HCT116 (cell line): ENCODE measurements at regions not wholly inside any gene's neighbourhood (a gene's known extent, or its start where the extent isn't known, plus 50 kb on each side); places are given as distances from the start of the nearest gene placed in this dataset.

ENCODE experiments used
- ATAC-seq: fragments of 200-7000 bp; cut with Tn5 transposase; 2 replicates; pipeline ENCODE4 v1.9.1; 2020; ENCODE audit warnings: mild to moderate bottlenecking, moderate library complexity
- BruUV-seq: library from RNA; stranded (reverse); fragments of 400-500 nt; replicated peaks from 2 replicates; lab custom pipeline; 2021; lab: Mats Ljungman, UMichigan
- CTCF ChIA-PET: fragments of 300-600 bp; sonication (Branson Sonifier 250); formaldehyde crosslinking; loops from one replicate; lab custom pipeline; 2021; ENCODE audit warnings: antibody characterized with exemption; lab: Charles Lee
- POLR2A ChIA-PET: fragments of 300-600, 350-600 bp; sonication (Branson Sonifier 250); formaldehyde crosslinking; loops from one replicate; lab custom pipeline; 2021; ENCODE audit warnings: antibody characterized with exemption; lab: Charles Lee
- RAD21 ChIA-PET, 2 experiments: fragments of 300-600 bp; sonication (Branson Sonifier 250); formaldehyde crosslinking; loops; one replicate each; lab custom pipeline; 2023; ENCODE audit warnings: low total read pairs in 2 of 2; ENCODE audit not compliant: uncharacterized antibody in 2 of 2, unreplicated experiment in 2 of 2, low non-redundant PET in 1 of 2; lab: Charles Lee
- DNase-seq: peaks from one replicate; pipeline ENCODE4 v3.0.0-alpha.2; 2010; ENCODE audit warnings: low read depth, low spot score
- H2AFZ ChIP-seq: fragments of 200-600 bp; shearing (Covaris generic), sonication (generic); 2 replicates; pipeline ENCODE4 v1.6.1; 2017; ENCODE audit warnings: low read depth, mixed run types, mixed read lengths, antibody characterized with exemption, low read length; ENCODE audit not compliant: poor library complexity, severe bottlenecking
- H3K27ac ChIP-seq: 2 replicates; pipeline ENCODE4 v1.5.1; 2012; ENCODE audit warnings: low read depth, low read length
- H3K27me3 ChIP-seq: fragments of 200-600 bp; sonication (generic); 2 replicates; pipeline ENCODE4 v1.6.1; 2016; ENCODE audit warnings: mixed run types, low read length, mixed read lengths; ENCODE audit not compliant: insufficient read depth
- H3K36me3 ChIP-seq, 2 experiments: fragments of 200-500 bp in 1 of 2; fragments of 200-600 bp in 1 of 2; sonication (Bioruptor generic) in 1 of 2; sonication (generic) in 1 of 2; 2 replicates each; pipeline versions ENCODE4 v1.5.1 to v1.6.1; 2014 to 2016; ENCODE audit warnings: low read length in 2 of 2, inconsistent platforms in 1 of 2, mixed read lengths in 1 of 2, mixed run types in 1 of 2; ENCODE audit not compliant: insufficient read depth in 2 of 2, control insufficient read depth in 1 of 2
- H3K4me1 ChIP-seq, 2 experiments: fragments of 200-600 bp in 1 of 2; sonication (generic) in 1 of 2; 2 replicates each; pipeline versions ENCODE4 v1.5.1 to v1.6.1; 2012 to 2017; ENCODE audit warnings: low read length in 2 of 2, inconsistent platforms in 1 of 2, mild to moderate bottlenecking in 1 of 2, mixed read lengths in 1 of 2, mixed run types in 1 of 2, moderate library complexity in 1 of 2; ENCODE audit not compliant: insufficient read depth in 2 of 2, control insufficient read depth in 1 of 2
- H3K4me2 ChIP-seq: fragments of 200-600 bp; sonication (generic); 2 replicates; pipeline ENCODE4 v1.6.1; 2017; ENCODE audit warnings: mixed run types, low read length, mixed read lengths
- H3K4me3 ChIP-seq, 2 experiments: fragments of 200-600 bp in 1 of 2; sonication (generic) in 1 of 2; replicated peaks in 1 of 2; 2 replicates each; pipeline ENCODE4 v1.5.1; 2011 to 2016; ENCODE audit warnings: low read length in 2 of 2, control low read depth in 1 of 2, low read depth in 1 of 2, mild to moderate bottlenecking in 1 of 2, mixed read lengths in 1 of 2, mixed run types in 1 of 2
- H3K79me2 ChIP-seq: fragments of 200-600 bp; sonication (generic); 2 replicates; pipeline ENCODE4 v1.6.1; 2017; ENCODE audit warnings: mild to moderate bottlenecking, mixed run types, low read length, moderate library complexity, mixed read lengths; ENCODE audit not compliant: insufficient read depth
- H3K9ac ChIP-seq: fragments of 200-600 bp; sonication (generic); 2 replicates; pipeline ENCODE4 v1.6.1; 2016; ENCODE audit warnings: low read length, mixed read lengths
- H3K9me2 ChIP-seq: fragments of 200-600 bp; sonication (generic), shearing (Covaris generic); 2 replicates; pipeline ENCODE4 v1.6.1; 2017; ENCODE audit warnings: mixed run types, mild to moderate bottlenecking, moderate library complexity; ENCODE audit not compliant: insufficient read depth
- H3K9me3 ChIP-seq, 2 experiments: fragments of 200-500 bp in 1 of 2; fragments of 200-600 bp in 1 of 2; sonication (Bioruptor generic) in 1 of 2; sonication (generic) in 1 of 2; 2 replicates each; pipeline ENCODE4 v1.6.1; 2014 to 2017; ENCODE audit warnings: low read length in 2 of 2, mixed read lengths in 2 of 2, inconsistent platforms in 1 of 2, low read depth in 1 of 2, mild to moderate bottlenecking in 1 of 2, mixed run types in 1 of 2, moderate library complexity in 1 of 2; ENCODE audit not compliant: control insufficient read depth in 1 of 2, insufficient read depth in 1 of 2
- H4K20me1 ChIP-seq: fragments of 200-600 bp; sonication (generic), shearing (Covaris generic); 2 replicates; pipeline ENCODE4 v1.6.1; 2017; ENCODE audit warnings: mixed run types, mild to moderate bottlenecking, moderate library complexity; ENCODE audit not compliant: insufficient read depth
- CEBPB ChIP-seq: IDR thresholded peaks from 2 replicates; pipeline ENCODE4 v1.6.1; 2012; ENCODE audit warnings: low read depth
- EGR1 ChIP-seq: IDR thresholded peaks from 2 replicates; pipeline ENCODE4 v1.6.1; 2012; ENCODE audit warnings: low read depth
- ELF1 ChIP-seq: IDR thresholded peaks from 2 replicates; pipeline ENCODE4 v1.6.1; 2012; ENCODE audit warnings: low read depth, borderline replicate concordance
- FOSL1 ChIP-seq: IDR thresholded peaks from 2 replicates; pipeline ENCODE4 v1.6.1; 2012; ENCODE audit warnings: low read depth
- JUND ChIP-seq: IDR thresholded peaks from 2 replicates; pipeline ENCODE4 v1.6.1; 2012
- POLR2AphosphoS5 ChIP-seq: IDR thresholded peaks from 2 replicates; pipeline ENCODE4 v1.6.1; 2011; ENCODE audit warnings: mild to moderate bottlenecking, low read depth, low read length, moderate library complexity
- RAD21 ChIP-seq: IDR thresholded peaks from 2 replicates; pipeline ENCODE4 v1.6.1; 2012; ENCODE audit warnings: low read depth, mild to moderate bottlenecking
- REST ChIP-seq: IDR thresholded peaks from 2 replicates; pipeline ENCODE4 v1.6.1; 2012; ENCODE audit warnings: low read depth
- SIN3A ChIP-seq: IDR thresholded peaks from 2 replicates; pipeline ENCODE4 v1.6.1; 2012; ENCODE audit warnings: low read depth
- SP1 ChIP-seq: IDR thresholded peaks from 2 replicates; pipeline ENCODE4 v1.6.1; 2012; ENCODE audit warnings: low read depth
- SRF ChIP-seq: IDR thresholded peaks from 2 replicates; pipeline ENCODE4 v1.6.1; 2012; ENCODE audit warnings: low read depth
- TCF7L2 ChIP-seq: IDR thresholded peaks from 2 replicates; pipeline ENCODE4 v1.7.0; 2011; ENCODE audit warnings: borderline replicate concordance, inconsistent platforms; ENCODE audit not compliant: insufficient read depth, insufficient read length; ENCODE audit errors: extremely low read depth
- YY1 ChIP-seq: IDR thresholded peaks from 2 replicates; pipeline ENCODE4 v1.6.1; 2011; ENCODE audit warnings: low read length, low read depth, moderate library complexity, mild to moderate bottlenecking; ENCODE audit not compliant: insufficient replicate concordance; ENCODE audit errors: extremely low read depth
- ZBTB33 ChIP-seq: IDR thresholded peaks from 2 replicates; pipeline ENCODE4 v1.6.1; 2011; ENCODE audit warnings: mild to moderate bottlenecking, low read length, moderate library complexity; ENCODE audit not compliant: insufficient replicate concordance; ENCODE audit errors: extremely low read depth
- ZNF274 ChIP-seq: fragments of 200-500 bp; sonication (Bioruptor generic); IDR thresholded peaks from 2 replicates; pipeline ENCODE4 v1.6.1; 2014; ENCODE audit warnings: mild to moderate bottlenecking, low read depth, low read length, inconsistent platforms
- intact Hi-C: fragments of 100-400 bp; cut with micrococcal nuclease; formaldehyde crosslinking; loops from 2 replicates; pipeline ENCODE4 v1.10.0; 2022

- no peak for TF ChIP-seq REST
- TF ChIP-seq SP1 = no peak
- TF ChIP-seq ELF1 = no peak
Measured at GRCh38 chr4:57764856-57765255, 654.7 kb upstream of the IGFBP7 start (continued).

GRCh38 chr4:57763070-57763469 lies 652.9 kb upstream of the IGFBP7 start:
- H3K9ac ChIP-seq = no peak overlapping the region
- no peak overlapping the region for H3K4me2 ChIP-seq
- BruUV-seq = no TSS peak
- DNase-seq = no peak
- no peaks in the 10 kb centered on the region for H3K27me3 ChIP-seq
- CTCF ChIA-PET = no interaction called here
- peaks cover 4 to 11% of the 10 kb centered on the region in 2 experiments; a peak in 2 of 4 replicates for H3K9me3 ChIP-seq
- H3K4me1 ChIP-seq = no peaks in the 10 kb centered on the region
- no peak for TF ChIP-seq TCF7L2
- no peak for TF ChIP-seq SRF
- no peak for TF ChIP-seq RAD21
- TF ChIP-seq JUND = no peak
- no peak for TF ChIP-seq SP1
- no peak for TF ChIP-seq REST
- TF ChIP-seq FOSL1 = no peak
- no peak for TF ChIP-seq EGR1
- no peak for TF ChIP-seq POLR2AphosphoS5
- no peak for TF ChIP-seq ELF1
- TF ChIP-seq YY1 = no peak
- no peak for TF ChIP-seq CEBPB
- TF ChIP-seq SIN3A = no peak
- no peak for TF ChIP-seq ZBTB33
- no peak for TF ChIP-seq ZNF274
- no peak overlapping the region for H2AFZ ChIP-seq
- H3K27ac ChIP-seq = no peak overlapping the region
- no peaks in the 10 kb centered on the region for H3K36me3 ChIP-seq
- no peaks in the 10 kb centered on the region for H3K9me2 ChIP-seq
- no peak overlapping the region for H3K4me3 ChIP-seq
- POLR2A ChIA-PET = no interaction called here
- no peaks in the 10 kb centered on the region for H4K20me1 ChIP-seq
- no peak for ATAC-seq
- intact Hi-C loops = no loop called here
- H3K79me2 ChIP-seq = no peaks in the 10 kb centered on the region
- RAD21 ChIA-PET = no interaction called here
